Panc1 (cell line): ENCODE measurements at regions not wholly inside any gene's neighbourhood (a gene's known extent, or its start where the extent isn't known, plus 50 kb on each side); places are given as distances from the start of the nearest gene placed in this dataset.

Source experiments
- ATAC-seq: fragments of 200-7000 bp; cut with Tn5 transposase; 2 replicates; pipeline ENCODE4 v1.9.1; 2020; ENCODE audit warnings: mild to moderate bottlenecking, moderate library complexity
- BruUV-seq: library from RNA; stranded (reverse); fragments of 400-500 nt; replicated peaks from 2 replicates; lab custom pipeline; 2021; lab: Mats Ljungman, UMichigan
- CTCF ChIA-PET: fragments of 300-600 bp; sonication (Branson Sonifier 250); formaldehyde crosslinking; loops from one replicate; lab custom pipeline; 2022; ENCODE audit warnings: antibody characterized with exemption; lab: Charles Lee
- POLR2A ChIA-PET: fragments of 300-600 bp; sonication (Branson Sonifier 250); formaldehyde crosslinking; loops from one replicate; lab custom pipeline; 2022; ENCODE audit warnings: antibody characterized with exemption; lab: Charles Lee
- DNase-seq: peaks from one replicate; pipeline ENCODE4 v3.0.0-alpha.2; 2010; ENCODE audit warnings: low read depth, low spot score
- H3K27ac ChIP-seq: 2 replicates; pipeline ENCODE4 v1.5.1; 2011; ENCODE audit warnings: mild to moderate bottlenecking, low read length, inconsistent platforms
- H3K27me3 ChIP-seq: fragments of 200-500 bp; sonication (Bioruptor generic); 2 replicates; pipeline ENCODE4 v1.6.0; 2014; ENCODE audit warnings: low read length, inconsistent platforms; ENCODE audit not compliant: control insufficient read depth, insufficient read depth
- H3K36me3 ChIP-seq: fragments of 200-500 bp; sonication (Bioruptor generic); 2 replicates; pipeline ENCODE4 v1.5.1; 2014; ENCODE audit warnings: inconsistent platforms, mild to moderate bottlenecking, low read length, moderate library complexity; ENCODE audit not compliant: control insufficient read depth, insufficient read depth
- H3K4me1 ChIP-seq: 2 replicates; pipeline ENCODE4 v1.5.1; 2011; ENCODE audit warnings: inconsistent platforms, mild to moderate bottlenecking, low read length, moderate library complexity; ENCODE audit not compliant: control insufficient read depth, insufficient read depth
- H3K4me3 ChIP-seq, 2 experiments: 2 replicates each; pipeline ENCODE4 v1.5.1; 2011 to 2012; ENCODE audit warnings: low read depth in 2 of 2, low read length in 2 of 2, mild to moderate bottlenecking in 2 of 2, inconsistent platforms in 1 of 2, moderate library complexity in 1 of 2
- H3K9me3 ChIP-seq: fragments of 200-500 bp; sonication (Bioruptor generic); 2 replicates; pipeline ENCODE4 v1.5.1; 2014; ENCODE audit warnings: low read depth, mild to moderate bottlenecking, inconsistent platforms, low read length, moderate library complexity; ENCODE audit not compliant: control insufficient read depth, insufficient read depth
- POLR2AphosphoS5 ChIP-seq: IDR thresholded peaks from 2 replicates; pipeline ENCODE4 v1.6.1; 2012; ENCODE audit warnings: mild to moderate bottlenecking, low read depth, low read length, moderate library complexity
- REST ChIP-seq, 2 experiments: IDR thresholded peaks; 2 replicates each; pipeline ENCODE4 v1.6.1; 2011 to 2012; ENCODE audit warnings: low read depth in 2 of 2, control low read depth in 1 of 2, low read length in 1 of 2, mild to moderate bottlenecking in 1 of 2, moderate library complexity in 1 of 2; ENCODE audit not compliant: insufficient read depth in 1 of 2
- SIN3A ChIP-seq: IDR thresholded peaks from 2 replicates; pipeline ENCODE4 v1.6.1; 2012; ENCODE audit warnings: low read depth, mild to moderate bottlenecking, low read length, moderate library complexity, borderline replicate concordance; ENCODE audit not compliant: insufficient read depth
- TCF7L2 ChIP-seq: IDR thresholded peaks from 2 replicates; pipeline ENCODE4 v1.6.1; 2011; ENCODE audit warnings: mild to moderate bottlenecking, low read depth, low read length, inconsistent platforms
- in situ Hi-C: cut with HindIII; loops from 2 replicates; pipeline ENCODE4 v1.10.0; 2016; ENCODE audit warnings: low sequenced_read_pairs, low pct_unique_long_range_greater_than_20kb
- intact Hi-C: fragments of 100-400 bp; cut with micrococcal nuclease; formaldehyde crosslinking; loops from one replicate; pipeline ENCODE4 v1.10.0; 2022; ENCODE audit not compliant: unreplicated experiment
- TF ChIP-seq, protein P1 (sequence below): fragments of 450-650 bp; IDR thresholded peaks from 2 replicates; pipeline ENCODE4 v1.5.1; 2017; ENCODE audit warnings: mild to moderate bottlenecking

DNA sequence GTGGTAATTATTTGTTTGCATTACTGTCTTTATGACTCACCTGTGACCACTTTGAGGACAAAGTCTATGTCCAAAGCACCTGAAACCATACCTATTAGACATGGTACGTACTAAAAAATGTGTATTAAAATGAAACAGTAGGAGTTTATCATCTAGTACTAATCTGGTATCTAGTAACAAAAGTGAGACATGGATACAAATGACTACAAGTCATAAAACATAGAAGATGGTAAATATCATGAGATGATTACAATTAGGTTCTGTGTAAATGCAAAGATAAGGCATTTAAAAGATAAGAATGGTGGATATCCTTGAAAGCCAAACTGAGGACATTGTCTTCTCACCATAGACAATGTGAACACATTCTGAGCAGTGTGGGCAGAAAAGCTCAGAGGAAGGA is 113.5 kb upstream of the GUCY1A2 start:
- in situ Hi-C loops: no loop called here
- TF ChIP-seq REST (IDR thresholded peaks at IDR 0.05; ENCODE audit: insufficient read depth in 1 of 2, low read depth in 2 of 2, low read length in 1 of 2): no peak
- no peak for TF ChIP-seq POLR2AphosphoS5
- TF ChIP-seq, protein P1, sequence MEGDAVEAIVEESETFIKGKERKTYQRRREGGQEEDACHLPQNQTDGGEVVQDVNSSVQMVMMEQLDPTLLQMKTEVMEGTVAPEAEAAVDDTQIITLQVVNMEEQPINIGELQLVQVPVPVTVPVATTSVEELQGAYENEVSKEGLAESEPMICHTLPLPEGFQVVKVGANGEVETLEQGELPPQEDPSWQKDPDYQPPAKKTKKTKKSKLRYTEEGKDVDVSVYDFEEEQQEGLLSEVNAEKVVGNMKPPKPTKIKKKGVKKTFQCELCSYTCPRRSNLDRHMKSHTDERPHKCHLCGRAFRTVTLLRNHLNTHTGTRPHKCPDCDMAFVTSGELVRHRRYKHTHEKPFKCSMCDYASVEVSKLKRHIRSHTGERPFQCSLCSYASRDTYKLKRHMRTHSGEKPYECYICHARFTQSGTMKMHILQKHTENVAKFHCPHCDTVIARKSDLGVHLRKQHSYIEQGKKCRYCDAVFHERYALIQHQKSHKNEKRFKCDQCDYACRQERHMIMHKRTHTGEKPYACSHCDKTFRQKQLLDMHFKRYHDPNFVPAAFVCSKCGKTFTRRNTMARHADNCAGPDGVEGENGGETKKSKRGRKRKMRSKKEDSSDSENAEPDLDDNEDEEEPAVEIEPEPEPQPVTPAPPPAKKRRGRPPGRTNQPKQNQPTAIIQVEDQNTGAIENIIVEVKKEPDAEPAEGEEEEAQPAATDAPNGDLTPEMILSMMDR: no peak
- no peak for TF ChIP-seq TCF7L2
- TF ChIP-seq SIN3A: no peak
- Histone ChIP-seq H3K27me3 (no peaks in the 10 kb centered on the region), H3K9me3 (peaks cover 1% of the 10 kb centered on the region; the same call in 1 of the 2 replicates), H3K4me3 (no peak overlapping the region), H3K4me1 (no peaks in the 10 kb centered on the region), H3K27ac (no peak overlapping the region), H3K36me3 (no peaks in the 10 kb centered on the region)
- POLR2A ChIA-PET: no interaction called here
- CTCF ChIA-PET: no interaction called here
- intact Hi-C loops: no loop called here
- no peak for ATAC-seq
- no TSS peak for BruUV-seq
- no peak for DNase-seq

- H3K4me1 ChIP-seq: no peaks in the 10 kb centered on the region
- no peak for DNase-seq
- intact Hi-C loops (no loop called here), in situ Hi-C loops (no loop called here)
- no peak overlapping the region for H3K27ac ChIP-seq
- no peaks in the 10 kb centered on the region for H3K36me3 ChIP-seq
- CTCF ChIA-PET: no interaction called here
- no peaks in the 10 kb centered on the region for H3K9me3 ChIP-seq
- BruUV-seq: no TSS peak
- no peak for ATAC-seq
- POLR2A ChIA-PET: no interaction called here
- TF ChIP-seq TCF7L2 (no peak), REST (IDR thresholded peaks at IDR 0.05; ENCODE audit: insufficient read depth in 1 of 2, low read depth in 2 of 2, low read length in 1 of 2) (no peak), SIN3A (no peak), POLR2AphosphoS5 (no peak)
- TF ChIP-seq, protein P1: peak; percentile 19; the same call in 1 of the 2 replicates
- H3K27me3 ChIP-seq: no peaks in the 10 kb centered on the region
- no peak overlapping the region for H3K4me3 ChIP-seq
These were observed 104.7 kb upstream of the GUCY1A2 start for GRCh38 chr11:107123022-107123421.
